ENCODE measurements at regions not wholly inside any gene's neighbourhood (a gene's known extent, or its start where the extent isn't known, plus 50 kb on each side); places are given as distances from the start of the nearest gene placed in this dataset.

GRCh38 chr20:52524861-52525260 is 333.3 kb upstream of the ZFP64 start:
- TF ChIP-seq, protein P1, sequence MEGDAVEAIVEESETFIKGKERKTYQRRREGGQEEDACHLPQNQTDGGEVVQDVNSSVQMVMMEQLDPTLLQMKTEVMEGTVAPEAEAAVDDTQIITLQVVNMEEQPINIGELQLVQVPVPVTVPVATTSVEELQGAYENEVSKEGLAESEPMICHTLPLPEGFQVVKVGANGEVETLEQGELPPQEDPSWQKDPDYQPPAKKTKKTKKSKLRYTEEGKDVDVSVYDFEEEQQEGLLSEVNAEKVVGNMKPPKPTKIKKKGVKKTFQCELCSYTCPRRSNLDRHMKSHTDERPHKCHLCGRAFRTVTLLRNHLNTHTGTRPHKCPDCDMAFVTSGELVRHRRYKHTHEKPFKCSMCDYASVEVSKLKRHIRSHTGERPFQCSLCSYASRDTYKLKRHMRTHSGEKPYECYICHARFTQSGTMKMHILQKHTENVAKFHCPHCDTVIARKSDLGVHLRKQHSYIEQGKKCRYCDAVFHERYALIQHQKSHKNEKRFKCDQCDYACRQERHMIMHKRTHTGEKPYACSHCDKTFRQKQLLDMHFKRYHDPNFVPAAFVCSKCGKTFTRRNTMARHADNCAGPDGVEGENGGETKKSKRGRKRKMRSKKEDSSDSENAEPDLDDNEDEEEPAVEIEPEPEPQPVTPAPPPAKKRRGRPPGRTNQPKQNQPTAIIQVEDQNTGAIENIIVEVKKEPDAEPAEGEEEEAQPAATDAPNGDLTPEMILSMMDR (IDR thresholded peaks at IDR 0.05; ENCODE audit: low read depth, low read length) = no peak
- no peak for TF ChIP-seq EZH2phosphoT487 (IDR thresholded peaks at IDR 0.05; ENCODE audit: low read depth)
